K562 (cell line): ENCODE measurements at regions not wholly inside any gene's neighbourhood (a gene's known extent, or its start where the extent isn't known, plus 50 kb on each side); places are given as distances from the start of the nearest gene placed in this dataset.

Experiments
- ATAC-seq: fragments of 200-7000 bp; cut with Tn5 transposase; 3 replicates; pipeline ENCODE4 v1.9.1; 2020; ENCODE audit warnings: moderate library complexity
- BruUV-seq: library from RNA; stranded (reverse); fragments of 400-500 nt; replicated peaks from 2 replicates; lab custom pipeline; 2021; lab: Mats Ljungman, UMichigan
- CTCF ChIA-PET: fragments of 300-600 bp; formaldehyde crosslinking; extraction: SDS; loops from one replicate; lab custom pipeline; 2021; ENCODE audit warnings: low intra/inter-chr PET ratio; lab: Yijun Ruan, JAX
- POLR2A ChIA-PET: fragments of 300-600, 350-650 bp; sonication (Branson Sonifier 250); formaldehyde crosslinking; extraction: SDS; loops from one replicate; lab custom pipeline; 2021; ENCODE audit warnings: antibody characterized with exemption, inconsistent platforms; lab: Yijun Ruan, JAX
- DNase-seq, 4 experiments: peaks; one replicate each; pipeline versions ENCODE4 v3.0.0 to v3.0.0-alpha.2; 2011 to 2018; ENCODE audit warnings: low spot score in 3 of 4, mixed read lengths in 3 of 4; ENCODE audit errors: extremely low read depth in 1 of 4
- FAIRE-seq: peaks from 2 replicates; lab custom pipeline; 2011; peaks lifted over from hg19 to GRCh38; lab: Jason Lieb, UNC
- H2AFZ ChIP-seq: 2 replicates; pipeline ENCODE4 v1.6.0; 2011; ENCODE audit warnings: low read depth, low read length, control low read depth, inconsistent platforms
- H3K27ac ChIP-seq: fragments of 200-600 bp; 3 replicates; pipeline ENCODE4 v1.8.0; 2011; ENCODE audit warnings: low read depth, mild to moderate bottlenecking, control low read depth, inconsistent platforms, low read length, moderate library complexity, mixed read lengths; ENCODE audit errors: extremely low read depth
- H3K27me3 ChIP-seq, 2 experiments: fragments of 300-600 bp in 1 of 2; 2 replicates in 1 of 2; 3 replicates in 1 of 2; pipeline versions ENCODE4 v1.6.0 to v1.8.0; 2011; ENCODE audit warnings: inconsistent platforms in 2 of 2, low read length in 2 of 2, mild to moderate bottlenecking in 1 of 2, mixed read lengths in 1 of 2, moderate library complexity in 1 of 2; ENCODE audit not compliant: control insufficient read depth in 2 of 2, insufficient read depth in 2 of 2
- H3K36me3 ChIP-seq: fragments of 300-600 bp; 3 replicates; pipeline ENCODE4 v1.8.0; 2011; ENCODE audit warnings: mild to moderate bottlenecking, low read length, inconsistent platforms; ENCODE audit not compliant: control insufficient read depth, insufficient read depth
- H3K4me1 ChIP-seq, 2 experiments: fragments of 200-600 bp in 1 of 2; replicated peaks in 1 of 2; 2 replicates in 1 of 2; 3 replicates in 1 of 2; pipeline versions ENCODE4 v1.5.1 to v1.8.0; 2011; ENCODE audit warnings: inconsistent platforms in 2 of 2, low read length in 2 of 2, mild to moderate bottlenecking in 1 of 2, mixed read lengths in 1 of 2, moderate library complexity in 1 of 2; ENCODE audit not compliant: control insufficient read depth in 2 of 2, insufficient read depth in 2 of 2
- H3K4me2 ChIP-seq: 2 replicates; pipeline ENCODE4 v1.6.1; 2011; ENCODE audit warnings: low read length, control low read depth, inconsistent platforms, mixed read lengths; ENCODE audit not compliant: insufficient read depth
- H3K4me3 ChIP-seq: fragments of 200-600 bp; sonication (generic), shearing (Covaris generic); 2 replicates; pipeline ENCODE4 v1.5.1; 2016; ENCODE audit warnings: control low read depth, inconsistent platforms
- H3K79me2 ChIP-seq: fragments of 200-600 bp; 3 replicates; pipeline ENCODE4 v1.8.0; 2011; ENCODE audit warnings: low read length, inconsistent platforms; ENCODE audit not compliant: control insufficient read depth, insufficient read depth
- H3K9ac ChIP-seq, 2 experiments: 2 replicates each; pipeline versions ENCODE4 v1.6.0 to v1.6.1; 2011; ENCODE audit warnings: low read depth in 2 of 2, low read length in 2 of 2, control low read depth in 1 of 2, inconsistent platforms in 1 of 2, mild to moderate bottlenecking in 1 of 2, mixed read lengths in 1 of 2; ENCODE audit not compliant: insufficient read depth in 1 of 2
- H3K9me1 ChIP-seq: one replicate; pipeline ENCODE4 v1.6.0; 2011; ENCODE audit warnings: inconsistent platforms, mild to moderate bottlenecking, low read length, moderate library complexity; ENCODE audit not compliant: control insufficient read depth, insufficient read depth
- H3K9me3 ChIP-seq: replicated peaks from 2 replicates; pipeline ENCODE4 v1.5.1; 2011; ENCODE audit warnings: low read depth, low read length, inconsistent platforms; ENCODE audit not compliant: control insufficient read depth, insufficient read depth
- H4K20me1 ChIP-seq: replicated peaks from 2 replicates; pipeline ENCODE4 v1.6.1; 2011; ENCODE audit warnings: low read length, inconsistent platforms, mixed read lengths; ENCODE audit not compliant: control insufficient read depth, insufficient read depth
- BHLHE40 ChIP-seq: IDR thresholded peaks from 2 replicates; pipeline ENCODE4 v1.6.1; 2011; ENCODE audit warnings: low read length, improper control_type of control experiment
- PRPF4 ChIP-seq: fragments of 200-400 bp; formaldehyde crosslinking; IDR thresholded peaks from one replicate; pipeline ENCODE4 v1.6.1; 2017; ENCODE audit warnings: low read length, low read depth, mild to moderate bottlenecking; ENCODE audit not compliant: insufficient read depth, poor library complexity, severe bottlenecking
- RBBP5 ChIP-seq: fragments of 200-600 bp; sonication (generic); IDR thresholded peaks from 2 replicates; pipeline ENCODE4 v1.6.1; 2012; ENCODE audit warnings: borderline replicate concordance, mild to moderate bottlenecking, low read length, control low read depth, inconsistent platforms; ENCODE audit not compliant: insufficient read depth, poor library complexity, severe bottlenecking
- SRSF3 ChIP-seq: fragments of 200-400 bp; formaldehyde crosslinking; IDR thresholded peaks from 2 replicates; pipeline ENCODE4 v1.6.1; 2016; ENCODE audit warnings: mild to moderate bottlenecking, low read length, moderate library complexity; ENCODE audit not compliant: insufficient read depth
- TGIF2 ChIP-seq: sonication (generic); formaldehyde crosslinking; IDR thresholded peaks from 2 replicates; pipeline ENCODE4 v1.8.1; 2022; ENCODE audit warnings: mild to moderate bottlenecking, missing genetic modification reagents, moderate library complexity
- ZC3H11A ChIP-seq: IDR thresholded peaks from 2 replicates; pipeline ENCODE4 v1.6.1; 2012; ENCODE audit warnings: low read depth, low read length, improper control_type of control experiment
- ZNF124 ChIP-seq: sonication (generic); formaldehyde crosslinking; IDR thresholded peaks from 2 replicates; pipeline ENCODE4 v1.8.1; 2022; ENCODE audit warnings: missing genetic modification reagents
- WGBS: fragments of 100-300 bp; shearing (Covaris generic); methylation state at CpG from one replicate; pipeline ENCODE4 v1.1.6; 2016; ENCODE audit warnings: low coverage, mixed read lengths; ENCODE audit not compliant: insufficient coverage; ENCODE audit errors: missing lambda C conversion rate; 5-methylcytosine and 5-hydroxymethylcytosine counted together
- in situ Hi-C: fragments of 300-500 bp; cut with MboI; formaldehyde crosslinking; loops from 4 replicates; pipeline ENCODE4 v1.15.0; 2018; ENCODE audit warnings: inconsistent platforms, mixed read lengths
- intact Hi-C: fragments of 100-400 bp; cut with micrococcal nuclease; formaldehyde crosslinking; loops from 2 replicates; pipeline ENCODE4 v1.14.2; 2022
- TF ChIP-seq, protein P1 (sequence below): fragments of 250-450 bp; sonication (Bioruptor Pico); IDR thresholded peaks from 2 replicates; pipeline ENCODE4 v1.4.0; 2020; ENCODE audit warnings: borderline replicate concordance
- TF ChIP-seq, protein P2 (sequence below): fragments of 450-650 bp; conservative IDR thresholded peaks from 2 replicates; pipeline ENCODE4 v1.6.1; 2016; ENCODE audit warnings: missing genetic modification characterization, low read depth, mild to moderate bottlenecking, missing compliant biosample characterization, moderate library complexity

DNA sequence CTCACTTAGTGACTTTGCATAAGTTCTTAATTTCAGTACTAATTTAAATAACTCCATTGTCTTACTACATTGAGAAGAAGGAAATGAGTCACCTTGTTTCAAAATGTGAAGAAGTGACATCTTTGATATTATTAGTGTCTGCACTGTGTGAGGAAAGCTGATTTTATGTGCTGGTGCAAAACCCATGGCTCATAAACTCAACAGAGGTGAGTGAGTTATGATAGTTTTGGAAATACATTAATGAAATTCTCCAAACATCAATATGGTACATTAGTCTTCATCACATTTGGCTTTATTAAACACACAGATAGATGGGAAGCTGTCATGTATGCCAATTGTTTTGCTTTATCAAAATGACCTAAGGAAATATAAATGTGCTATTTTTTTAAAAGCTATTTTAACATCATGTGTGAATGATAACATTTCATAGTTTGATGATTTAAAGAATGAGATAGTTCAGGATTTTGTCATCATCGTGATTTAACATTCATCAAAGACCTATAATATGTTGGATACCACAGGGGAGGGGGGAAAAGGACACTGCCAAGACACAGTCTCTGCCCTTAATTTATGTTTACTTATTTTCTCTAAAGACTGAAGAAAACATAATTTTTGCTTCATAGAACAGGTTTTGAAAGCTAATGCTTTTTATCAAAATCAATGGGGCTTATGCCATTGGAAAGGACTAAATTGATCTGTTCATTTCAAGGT is 902.3 kb upstream of the SLITRK1 start:
- TF ChIP-seq, protein P1, sequence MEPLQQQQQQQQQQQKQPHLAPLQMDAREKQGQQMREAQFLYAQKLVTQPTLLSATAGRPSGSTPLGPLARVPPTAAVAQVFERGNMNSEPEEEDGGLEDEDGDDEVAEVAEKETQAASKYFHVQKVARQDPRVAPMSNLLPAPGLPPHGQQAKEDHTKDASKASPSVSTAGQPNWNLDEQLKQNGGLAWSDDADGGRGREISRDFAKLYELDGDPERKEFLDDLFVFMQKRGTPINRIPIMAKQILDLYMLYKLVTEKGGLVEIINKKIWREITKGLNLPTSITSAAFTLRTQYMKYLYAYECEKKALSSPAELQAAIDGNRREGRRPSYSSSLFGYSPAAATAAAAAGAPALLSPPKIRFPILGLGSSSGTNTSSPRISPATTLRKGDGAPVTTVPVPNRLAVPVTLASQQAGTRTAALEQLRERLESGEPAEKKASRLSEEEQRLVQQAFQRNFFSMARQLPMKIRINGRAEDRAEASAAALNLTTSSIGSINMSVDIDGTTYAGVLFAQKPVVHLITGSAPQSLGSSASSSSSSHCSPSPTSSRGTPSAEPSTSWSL (CRISPR knock-in tag) = no peak
- TF ChIP-seq ZNF124 = no peak
- TF ChIP-seq SRSF3 = no peak
- no peak for TF ChIP-seq BHLHE40
- no peak for TF ChIP-seq PRPF4
- TF ChIP-seq TGIF2 (CRISPR knock-in tag) = no peak
- TF ChIP-seq ZC3H11A = no peak
- TF ChIP-seq, protein P2, sequence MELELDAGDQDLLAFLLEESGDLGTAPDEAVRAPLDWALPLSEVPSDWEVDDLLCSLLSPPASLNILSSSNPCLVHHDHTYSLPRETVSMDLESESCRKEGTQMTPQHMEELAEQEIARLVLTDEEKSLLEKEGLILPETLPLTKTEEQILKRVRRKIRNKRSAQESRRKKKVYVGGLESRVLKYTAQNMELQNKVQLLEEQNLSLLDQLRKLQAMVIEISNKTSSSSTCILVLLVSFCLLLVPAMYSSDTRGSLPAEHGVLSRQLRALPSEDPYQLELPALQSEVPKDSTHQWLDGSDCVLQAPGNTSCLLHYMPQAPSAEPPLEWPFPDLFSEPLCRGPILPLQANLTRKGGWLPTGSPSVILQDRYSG = no peak
- no peak for TF ChIP-seq RBBP5
- Histone ChIP-seq H3K4me3 (no peak overlapping the region), H3K27ac (no peak overlapping the region), H3K9me1 (no peaks in the 10 kb centered on the region), H3K4me2 (no peak overlapping the region), H2AFZ (no peak overlapping the region), H3K36me3 (no peaks in the 10 kb centered on the region), H3K9ac (no peak overlapping the region), H4K20me1 (no peaks in the 10 kb centered on the region), H3K4me1 (no peaks in the 10 kb centered on the region), H3K79me2 (no peaks in the 10 kb centered on the region), H3K9me3 (no peaks in the 10 kb centered on the region), H3K27me3 (no peaks in the 10 kb centered on the region)
- WGBS = 0% methylated on average over 1 of the region's 1 CpG
- DNase-seq (no peak), FAIRE-seq (no peak), ATAC-seq (no peak)
- no TSS peak for BruUV-seq
- ChIA-PET CTCF (no interaction called here), POLR2A (no interaction called here)
- in situ Hi-C loops = no loop called here
- intact Hi-C loops = no loop called here
